ENCODE measurements at regions not wholly inside any gene's neighbourhood (a gene's known extent, or its start where the extent isn't known, plus 50 kb on each side); places are given as distances from the start of the nearest gene placed in this dataset.
A peak's percentile ranks its signal among the peaks of the same experiment; 100 is the strongest.

DNA sequence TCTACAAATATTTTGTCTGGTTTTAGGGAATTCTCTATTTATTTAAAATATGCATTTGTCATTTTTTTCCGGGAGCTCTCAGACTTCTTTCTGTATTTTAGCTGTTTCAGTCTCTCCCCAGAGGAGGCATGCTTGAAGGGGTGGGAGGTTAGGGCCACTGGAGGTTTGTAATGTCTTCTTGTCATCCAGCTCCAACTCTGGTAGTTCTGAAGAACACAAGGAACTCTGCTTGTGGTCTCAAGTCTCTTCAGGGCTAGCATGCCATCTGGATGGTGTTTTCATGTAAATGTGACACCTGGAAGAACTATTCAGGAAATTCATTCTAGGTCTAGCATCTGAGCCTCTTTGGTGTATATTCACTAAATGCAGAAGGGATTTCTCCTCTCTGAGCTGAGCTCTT, 518.4 kb upstream of the DCC start:
- no peak for DNase-seq (ENCODE audit: low spot score)

DNA sequence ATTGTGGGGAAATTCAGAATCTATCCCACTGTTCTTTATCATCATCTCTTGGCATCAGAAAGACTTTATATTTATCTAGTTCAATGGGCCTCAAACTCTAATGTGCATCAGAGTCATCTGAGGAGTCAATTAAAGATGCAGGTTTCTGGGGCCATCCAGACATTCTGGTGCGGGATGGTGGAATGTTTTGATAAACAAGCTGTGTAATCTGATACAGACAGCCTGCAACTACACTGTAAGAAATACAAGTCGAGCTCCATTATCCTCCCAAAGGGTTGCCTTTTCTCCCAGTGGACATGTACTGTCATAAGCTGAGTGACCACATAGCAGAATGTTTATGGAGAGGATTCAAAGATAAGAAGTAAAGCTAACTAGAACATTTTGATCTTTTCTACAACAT, 515.3 kb upstream of the DCC start:
- no peak for DNase-seq (ENCODE audit: low spot score)

DNA sequence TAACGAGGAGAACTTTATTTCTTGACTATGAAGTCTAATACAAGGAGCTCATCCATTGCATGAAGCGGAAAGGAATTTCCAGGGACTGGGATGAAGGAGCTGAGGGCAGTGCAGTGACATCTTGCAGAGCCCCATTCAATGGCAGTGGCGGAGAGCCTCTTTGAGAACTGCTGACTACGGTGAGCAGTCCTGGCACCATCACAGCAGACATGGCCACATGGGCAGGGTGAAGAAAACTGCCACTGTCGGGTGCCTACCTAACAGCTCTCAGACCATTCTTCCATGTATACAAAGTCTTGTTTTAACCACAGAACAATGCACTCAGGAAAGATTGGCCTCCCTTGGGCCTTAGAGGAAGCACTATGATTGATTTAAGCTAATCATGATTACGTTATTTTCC, 506.1 kb upstream of the DCC start:
- DNase-seq (ENCODE audit: low spot score) = no peak

DNA sequence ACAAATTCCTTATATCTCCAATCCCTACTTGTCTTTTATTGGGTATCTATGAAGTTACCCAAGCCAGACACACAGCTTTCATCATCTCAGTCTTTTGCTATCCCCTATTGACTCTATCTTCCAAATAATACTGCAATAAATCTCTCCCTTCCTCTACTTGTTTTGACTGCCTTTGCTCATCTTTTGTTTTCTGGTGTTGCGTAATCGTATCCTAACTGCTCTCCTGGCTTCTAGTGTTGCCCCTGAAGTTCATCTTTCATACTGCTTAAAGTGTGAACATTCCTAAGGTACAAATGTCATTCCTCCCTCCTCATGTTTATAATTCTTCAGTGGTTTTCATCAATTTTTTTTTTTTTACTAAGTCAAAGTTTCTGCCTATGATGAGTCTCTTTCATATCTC, 491.3 kb upstream of the DCC start:
- DNase-seq (ENCODE audit: low spot score) = no peak

DNA sequence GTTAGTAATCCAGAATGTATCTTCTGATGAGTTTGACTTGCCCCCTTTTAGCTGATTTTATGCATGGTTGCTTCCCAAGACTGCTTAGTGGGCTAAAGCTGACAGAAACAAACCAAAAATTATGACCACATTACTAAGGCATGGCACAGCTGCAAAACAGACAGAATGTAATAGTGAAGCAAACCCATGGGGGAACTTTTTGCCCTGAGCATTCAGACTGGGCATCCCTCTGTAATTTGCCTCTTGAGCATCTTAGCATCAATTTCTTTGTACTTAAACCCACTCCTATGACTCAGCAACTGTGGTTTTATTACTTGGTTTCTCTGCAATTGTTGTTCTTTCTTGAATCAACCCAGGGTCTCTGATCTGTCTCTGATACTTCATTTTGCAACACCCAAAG, 487.3 kb upstream of the DCC start:
- no peak for DNase-seq (ENCODE audit: low spot score)

- no peak for DNase-seq (ENCODE audit: low spot score)
Observed at GRCh38 chr18:51857989-51858388, 482.0 kb upstream of the DCC start.

DNA sequence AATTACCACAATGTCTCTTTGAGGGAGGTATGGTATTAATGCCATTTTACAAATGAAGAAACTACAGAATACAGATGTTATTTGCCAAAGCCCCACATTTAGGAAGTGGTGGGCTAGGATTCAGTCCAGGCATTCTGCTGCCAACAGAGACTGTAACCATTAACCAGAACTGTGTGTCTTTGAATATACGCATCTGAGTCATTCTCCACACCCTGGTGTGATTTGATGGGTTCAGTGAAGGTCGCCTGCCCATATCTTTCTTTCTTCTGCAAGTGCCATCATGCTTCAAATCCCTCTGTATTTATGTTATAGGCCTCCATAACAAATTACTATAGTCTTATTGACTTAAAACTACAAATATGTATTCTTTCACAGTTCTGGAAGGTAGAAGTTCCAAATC, 479.0 kb upstream of the DCC start:
- no peak for DNase-seq (ENCODE audit: low spot score)

DNA sequence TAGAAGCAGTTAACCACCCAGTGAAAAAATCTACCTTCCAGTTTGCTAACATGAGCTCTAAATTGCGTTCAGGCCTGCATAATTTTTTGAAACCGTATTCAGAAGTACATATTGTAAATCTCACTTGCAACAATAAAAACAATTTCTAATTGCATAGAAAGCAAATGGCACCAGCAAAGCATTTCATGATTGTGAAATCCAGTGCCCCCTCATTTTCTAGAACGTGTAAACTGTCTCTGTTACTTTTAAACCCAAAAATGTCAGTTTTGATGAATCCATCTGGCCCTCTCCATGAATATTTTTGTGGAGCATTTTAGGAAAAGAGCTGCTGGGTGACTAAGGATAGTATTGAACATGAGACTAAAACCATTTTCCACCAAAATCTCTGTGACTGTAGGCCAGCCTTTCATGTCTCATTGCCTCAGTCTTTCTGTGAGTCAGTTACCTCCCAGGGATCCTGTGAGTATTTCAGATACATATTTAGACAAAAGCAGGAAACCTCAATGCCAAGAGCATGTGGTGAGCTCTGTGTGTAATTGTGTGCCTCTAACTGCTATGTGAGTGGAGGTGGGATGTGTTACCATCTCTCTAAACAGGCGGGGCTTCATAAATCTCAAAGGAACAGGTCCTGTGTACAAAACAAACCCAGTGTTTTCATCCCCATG, 477.8 kb upstream of the DCC start:
- no peak for DNase-seq (ENCODE audit: low spot score)

GRCh38 chr18:51864219-51864965, 475.6 kb upstream of the DCC start:
- no peak for DNase-seq (ENCODE audit: low spot score)

DNA sequence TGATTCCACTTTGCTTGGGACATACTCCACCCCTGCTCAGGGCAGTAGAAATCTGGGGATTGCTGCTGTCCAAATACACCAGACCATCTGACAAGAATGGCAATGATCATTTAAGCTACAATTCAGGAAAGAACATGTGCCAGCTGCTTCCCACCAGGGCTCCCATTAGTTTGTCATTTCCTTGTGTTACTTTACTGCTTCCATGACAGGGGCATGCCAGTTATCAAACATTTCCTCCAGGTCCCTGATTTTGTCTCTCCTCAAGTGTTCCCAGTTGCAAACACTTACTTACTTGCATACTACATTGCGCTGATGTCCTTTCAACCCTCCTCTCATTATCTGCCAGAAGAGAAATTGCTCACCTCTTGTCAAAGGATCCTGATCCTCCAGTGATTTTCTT, 474.5 kb upstream of the DCC start:
- no peak for DNase-seq (ENCODE audit: low spot score)

- DNase-seq (ENCODE audit: low spot score) = peak; percentile 17
Observed at GRCh38 chr18:51867767-51868166, 472.2 kb upstream of the DCC start.

GRCh38 chr18:51878724-51879123, 461.3 kb upstream of the DCC start:
- no peak for DNase-seq (ENCODE audit: low spot score)

DNA sequence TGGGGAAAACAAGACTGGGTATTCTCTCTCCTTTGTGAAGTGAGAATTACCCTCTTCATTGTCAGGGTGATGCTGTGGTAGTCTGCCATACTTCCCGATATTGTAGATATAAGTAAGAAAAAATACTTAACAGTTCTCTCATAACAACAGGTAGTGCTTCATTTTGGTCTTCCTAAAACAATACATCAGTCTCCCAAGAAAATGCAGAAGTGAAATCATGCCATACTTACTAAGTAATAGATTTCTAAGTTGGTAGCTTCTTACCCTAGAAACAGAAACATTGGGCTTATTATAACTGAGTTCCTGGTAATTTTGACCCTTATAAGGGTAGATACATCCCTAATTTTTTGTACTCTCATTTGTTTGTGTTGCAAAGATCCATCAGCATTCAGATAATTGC, 460.7 kb upstream of the DCC start:
- DNase-seq (ENCODE audit: low spot score) = no peak

DNA sequence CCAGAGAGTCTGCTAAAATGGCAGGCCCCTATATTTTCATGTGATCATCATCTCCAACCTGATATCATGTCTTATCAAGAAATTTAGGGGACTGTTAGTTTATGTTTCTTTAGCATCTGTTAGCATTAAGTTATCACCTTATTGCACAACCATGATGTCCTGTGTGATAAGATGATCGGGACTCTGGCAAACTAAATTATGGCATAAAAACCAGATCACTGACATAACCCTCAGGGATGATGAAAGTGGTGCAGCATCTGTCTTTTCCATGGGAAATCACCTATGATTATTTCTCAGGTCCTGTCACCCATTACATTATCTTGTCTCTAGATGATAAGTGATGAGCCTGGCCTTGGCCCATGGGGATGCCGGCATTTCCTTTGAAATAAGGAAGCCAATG, 458.6 kb upstream of the DCC start:
- DNase-seq (ENCODE audit: low spot score) = no peak

GRCh38 chr18:51884039-51884438, 456.0 kb upstream of the DCC start:
- DNase-seq (ENCODE audit: low spot score) = peak; percentile 31

GRCh38 chr18:51890762-51891161, 449.2 kb upstream of the DCC start:
- DNase-seq (ENCODE audit: low spot score) = peak; percentile 80

DNA sequence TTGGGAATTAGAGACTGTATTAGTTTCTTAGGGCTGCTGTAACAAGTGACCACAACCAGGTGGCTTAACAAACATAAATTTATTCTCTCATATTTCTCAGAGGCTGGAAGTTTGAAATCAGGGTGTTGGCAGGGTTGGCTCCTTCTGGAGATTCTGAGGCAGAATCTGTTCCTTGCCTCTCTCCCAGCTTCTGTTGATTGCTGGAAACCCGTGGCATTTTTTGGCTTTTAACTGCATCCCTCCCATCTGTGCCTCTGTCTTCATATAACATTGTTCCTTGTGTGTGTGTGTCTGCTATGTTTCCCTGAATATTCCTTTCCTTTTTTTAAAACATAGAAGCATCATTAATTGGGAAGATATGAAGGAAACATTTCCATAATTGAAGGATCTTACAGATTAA, 448.1 kb upstream of the DCC start:
- DNase-seq (ENCODE audit: low spot score) = no peak

DNA sequence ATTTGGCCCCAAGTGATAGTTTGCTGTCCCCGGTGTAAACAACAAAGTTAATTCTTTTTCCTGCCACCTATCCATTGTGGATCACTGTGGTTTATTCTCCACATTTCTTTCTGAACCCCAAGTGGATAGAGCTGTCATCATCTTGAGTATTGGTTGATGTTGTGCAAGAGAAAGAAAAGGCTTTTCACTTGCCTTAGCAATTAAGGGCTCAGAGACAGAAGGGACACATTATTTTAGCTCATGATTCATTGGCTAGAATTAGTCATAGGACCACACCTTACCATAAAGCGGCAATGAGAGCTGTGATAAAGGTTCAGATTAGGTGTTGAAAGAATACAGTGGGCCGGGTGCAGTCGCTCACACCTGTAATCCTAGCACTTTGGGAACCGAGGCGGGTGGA, 442.1 kb upstream of the DCC start:
- DNase-seq (ENCODE audit: low spot score) = no peak

- no peak for DNase-seq (ENCODE audit: low spot score)
Observed at GRCh38 chr18:51907687-51908597, 432.1 kb upstream of the DCC start.

DNA sequence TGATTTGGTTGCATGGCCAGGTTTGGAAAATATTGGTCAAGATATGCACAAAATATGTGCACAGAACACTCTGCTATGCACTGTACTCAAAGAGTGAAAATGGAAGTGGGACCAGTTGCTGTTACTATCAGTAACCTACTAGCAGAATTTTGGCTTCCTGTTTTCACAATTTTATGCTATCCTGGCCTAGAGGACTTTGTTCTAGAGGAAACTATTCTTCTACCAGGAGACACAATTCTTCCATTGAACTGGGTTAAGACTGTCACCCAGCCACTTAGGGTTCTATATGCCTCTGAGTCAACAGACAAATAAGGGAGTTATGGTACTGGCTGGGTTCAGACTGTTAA, 431.4 kb upstream of the DCC start:
- DNase-seq (ENCODE audit: low spot score) = no peak

- no peak for DNase-seq (ENCODE audit: low spot score)
Observed at GRCh38 chr18:51911584-51911983, 428.4 kb upstream of the DCC start.

GRCh38 chr18:51912381-51912780, 427.6 kb upstream of the DCC start:
- no peak for DNase-seq (ENCODE audit: low spot score)

DNA sequence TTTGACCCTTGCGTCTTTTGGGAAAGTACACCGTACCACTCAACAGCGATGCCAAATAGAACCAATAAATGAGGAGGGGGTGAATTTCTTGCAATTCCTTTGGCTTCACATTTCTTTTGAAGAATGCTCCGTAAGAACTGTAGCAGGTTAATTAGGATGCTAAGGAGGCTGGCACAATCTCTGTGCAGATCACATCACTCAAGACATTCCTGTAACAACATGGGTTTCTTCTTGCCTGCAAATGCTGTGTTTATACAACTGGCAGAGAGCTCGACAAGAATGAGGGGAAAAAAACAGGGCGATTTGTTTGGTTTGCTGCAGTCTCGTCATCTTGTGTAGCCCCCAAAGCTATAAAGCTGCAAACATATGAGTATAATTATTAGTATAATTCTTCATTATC, 424.8 kb upstream of the DCC start:
- no peak for DNase-seq (ENCODE audit: low spot score)

Measured in mucosa of gallbladder (tissue), 1 donor.